HEK293T (cell line): ENCODE measurements at regions not wholly inside any gene's neighbourhood (a gene's known extent, or its start where the extent isn't known, plus 50 kb on each side); places are given as distances from the start of the nearest gene placed in this dataset.

ENCODE experiments used
- ARNT ChIP-seq: fragments of 450-650 bp; IDR thresholded peaks from 2 replicates; pipeline ENCODE4 v1.6.1; 2017; ENCODE audit warnings: mild to moderate bottlenecking
- BHLHE40 ChIP-seq: fragments of 450-650 bp; IDR thresholded peaks from 2 replicates; pipeline ENCODE4 v1.6.1; 2016; ENCODE audit warnings: mild to moderate bottlenecking, moderate library complexity, borderline replicate concordance
- CTBP1 ChIP-seq: fragments of 450-650 bp; IDR thresholded peaks from 2 replicates; pipeline ENCODE4 v1.6.1; 2016; ENCODE audit warnings: borderline replicate concordance
- ELF4 ChIP-seq: fragments of 450-650 bp; IDR thresholded peaks from 2 replicates; pipeline ENCODE4 v1.6.1; 2017; ENCODE audit warnings: antibody characterized with exemption
- FOXA1 ChIP-seq: fragments of 450-650 bp; IDR thresholded peaks from 2 replicates; pipeline ENCODE4 v1.6.1; 2016; ENCODE audit warnings: mild to moderate bottlenecking
- FOXK2 ChIP-seq: fragments of 450-650 bp; IDR thresholded peaks from 2 replicates; pipeline ENCODE4 v1.6.1; 2016; ENCODE audit warnings: mild to moderate bottlenecking
- FOXM1 ChIP-seq: fragments of 450-650 bp; IDR thresholded peaks from 2 replicates; pipeline ENCODE4 v1.6.1; 2017; ENCODE audit warnings: mild to moderate bottlenecking, borderline replicate concordance
- HDGF ChIP-seq: fragments of 450-650 bp; IDR thresholded peaks from 2 replicates; pipeline ENCODE4 v1.6.1; 2017; ENCODE audit warnings: antibody characterized with exemption, borderline replicate concordance
- LEF1 ChIP-seq: fragments of 450-650 bp; IDR thresholded peaks from 2 replicates; pipeline ENCODE4 v1.6.1; 2017; ENCODE audit warnings: mild to moderate bottlenecking, borderline replicate concordance
- NFRKB ChIP-seq: fragments of 450-650 bp; IDR thresholded peaks from 2 replicates; pipeline ENCODE4 v1.6.1; 2016; ENCODE audit warnings: mild to moderate bottlenecking, moderate library complexity
- PKNOX1 ChIP-seq: fragments of 450-650 bp; IDR thresholded peaks from 2 replicates; pipeline ENCODE4 v1.6.1; 2016
- SP1 ChIP-seq: fragments of 450-650 bp; IDR thresholded peaks from 2 replicates; pipeline ENCODE4 v1.6.1; 2017
- TARDBP ChIP-seq: fragments of 450-650 bp; IDR thresholded peaks from 2 replicates; pipeline ENCODE4 v1.6.1; 2016
- ZNF384 ChIP-seq: fragments of 450-650 bp; IDR thresholded peaks from 2 replicates; pipeline ENCODE4 v1.6.1; 2016

- TF ChIP-seq SP1 (no peak), FOXK2 (no peak), ZNF384 (no peak), BHLHE40 (no peak), LEF1 (no peak), PKNOX1 (no peak), CTBP1 (no peak), FOXM1 (no peak), ARNT (no peak), ELF4 (no peak), HDGF (no peak), NFRKB (no peak), FOXA1 (no peak), TARDBP (no peak)
These were observed 287.8 kb upstream of the SETBP1 start for GRCh38 chr18:44392933-44393332.
